HG03025 (cell line): ENCODE measurements at regions not wholly inside any gene's neighbourhood (a gene's known extent, or its start where the extent isn't known, plus 50 kb on each side); places are given as distances from the start of the nearest gene placed in this dataset.
A peak's percentile ranks its signal among the peaks of the same experiment; 100 is the strongest.
"Not testable (repeated sequence)": the region's sequence is repeated elsewhere in the genome, so short reads cannot be mapped to it uniquely, and the experiment has no call there.

ENCODE experiments used
- ATAC-seq: cut with Tn5 transposase; IDR thresholded peaks from one replicate; pipeline ENCODE4 v1.9.1; 2021; ENCODE audit warnings: mild to moderate bottlenecking, moderate library complexity; ENCODE audit not compliant: unreplicated experiment, low FRiP score

DNA sequence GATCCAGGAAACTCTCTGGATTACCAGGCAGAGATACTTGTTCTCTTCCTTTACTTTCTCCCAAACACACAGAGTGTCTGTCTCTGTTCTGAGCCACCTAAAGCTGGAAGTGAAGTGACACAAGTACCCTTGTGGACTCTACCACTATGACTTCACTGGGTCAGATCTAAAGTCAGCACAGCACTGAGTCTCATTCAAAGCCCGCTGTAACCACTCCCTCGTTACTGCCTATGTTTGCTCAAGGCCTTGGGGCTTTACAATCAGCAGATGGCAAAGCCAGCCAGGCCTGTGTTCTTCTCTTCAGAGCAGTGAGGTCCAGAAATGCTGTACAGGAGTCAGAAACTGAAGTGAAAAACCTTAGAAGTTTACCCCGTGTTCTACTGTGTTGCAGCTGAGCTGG, 588.3 kb upstream of the SEMA6D start:
- no peak for ATAC-seq

DNA sequence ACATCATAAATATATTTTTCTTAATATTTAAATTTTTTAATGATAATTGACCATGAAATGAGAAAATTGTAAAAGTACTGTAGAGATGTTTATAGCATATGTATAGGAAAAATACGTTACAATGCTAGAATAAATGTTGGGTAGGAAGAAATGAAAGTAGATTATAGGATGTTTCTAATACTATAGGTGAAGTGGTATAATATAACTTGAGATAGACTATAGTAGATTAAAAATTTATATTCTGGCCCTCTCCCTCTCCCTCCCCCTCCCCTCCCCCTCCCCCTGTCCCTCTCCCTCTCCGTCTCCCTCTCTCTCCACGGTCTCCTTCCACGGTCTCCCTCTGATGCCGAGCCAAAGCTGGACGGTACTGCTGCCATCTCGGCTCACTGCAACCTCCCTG, 585.9 kb upstream of the SEMA6D start:
- ATAC-seq: not testable (repeated sequence)

DNA sequence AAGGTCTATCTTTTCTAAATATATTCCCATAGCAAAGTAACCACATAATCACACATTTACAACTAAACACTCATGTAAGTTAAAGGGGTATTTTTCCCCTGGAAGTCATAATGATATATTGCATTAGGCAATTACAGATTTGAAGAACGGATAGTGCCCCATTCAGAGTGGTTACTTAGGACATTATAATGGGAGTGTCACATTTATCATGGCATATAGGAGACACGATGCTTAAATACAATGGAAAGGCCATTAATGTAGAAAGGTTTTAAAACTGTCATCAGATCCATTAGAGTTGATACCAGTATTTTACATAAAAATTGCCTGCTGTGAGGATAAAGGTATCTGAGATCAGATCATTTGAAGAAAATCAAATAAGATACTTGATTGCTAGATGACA, 582.0 kb upstream of the SEMA6D start:
- ATAC-seq: no peak

DNA sequence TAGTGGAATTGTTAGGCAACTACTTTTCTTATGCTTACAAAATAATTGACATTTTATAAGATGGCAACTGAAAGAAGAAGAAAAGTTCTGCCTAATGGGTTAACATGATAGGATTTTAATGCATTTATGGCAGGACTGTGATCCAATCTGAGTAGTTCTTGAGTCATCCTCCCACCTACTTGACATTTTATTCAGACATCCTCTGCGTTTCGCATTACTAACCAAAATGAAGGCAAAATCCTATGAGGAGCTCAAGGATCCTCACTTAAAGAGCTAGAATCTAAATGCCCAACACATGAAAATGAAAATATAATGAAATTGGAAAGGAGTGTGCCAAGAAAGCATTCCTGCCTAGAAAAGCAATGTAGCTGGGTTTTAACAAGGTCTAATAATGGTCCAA, 581.1 kb upstream of the SEMA6D start:
- no peak for ATAC-seq

- no peak for ATAC-seq
These were observed 577.3 kb upstream of the SEMA6D start for GRCh38 chr15:47139965-47140364.

GRCh38 chr15:47157827-47158226, 559.5 kb upstream of the SEMA6D start:
- no peak for ATAC-seq

DNA sequence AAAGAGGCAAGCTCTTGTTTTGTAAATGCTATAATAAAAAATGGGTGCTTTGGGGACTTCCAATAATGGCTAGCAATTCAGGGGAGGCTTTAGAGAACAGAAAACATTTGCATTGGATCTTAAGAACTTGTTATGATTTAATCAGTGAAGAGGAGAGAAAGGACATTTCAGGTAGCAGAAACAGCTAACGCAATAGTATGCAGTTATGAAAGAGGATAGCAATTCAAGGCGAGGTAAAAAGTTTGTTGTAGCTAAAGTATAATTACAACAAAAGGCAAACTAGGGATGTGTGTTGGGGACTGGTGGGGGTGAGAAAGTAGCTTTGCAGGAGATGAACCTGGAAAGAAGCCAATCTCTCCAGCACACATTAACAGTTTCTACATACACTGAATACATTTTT, 558.7 kb upstream of the SEMA6D start:
- ATAC-seq: no peak

DNA sequence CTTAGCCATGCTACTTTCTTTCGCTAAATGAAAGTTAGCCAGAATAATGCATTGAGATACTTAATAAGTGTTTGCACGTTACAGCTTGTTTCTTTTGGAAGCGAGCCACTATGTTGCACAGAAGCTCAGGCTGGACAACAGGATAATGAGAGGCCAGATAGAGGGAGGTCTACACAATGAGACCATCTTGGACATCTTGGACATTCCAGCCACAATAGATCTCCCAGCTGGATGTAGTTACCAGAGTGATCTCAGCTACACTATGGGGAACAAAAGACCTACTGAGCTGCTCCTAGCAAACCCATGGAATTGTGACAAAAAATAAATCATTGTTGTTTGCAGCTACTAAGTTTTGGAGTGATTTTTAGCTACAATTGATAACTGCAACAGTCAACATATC, 540.1 kb upstream of the SEMA6D start:
- ATAC-seq: no peak

DNA sequence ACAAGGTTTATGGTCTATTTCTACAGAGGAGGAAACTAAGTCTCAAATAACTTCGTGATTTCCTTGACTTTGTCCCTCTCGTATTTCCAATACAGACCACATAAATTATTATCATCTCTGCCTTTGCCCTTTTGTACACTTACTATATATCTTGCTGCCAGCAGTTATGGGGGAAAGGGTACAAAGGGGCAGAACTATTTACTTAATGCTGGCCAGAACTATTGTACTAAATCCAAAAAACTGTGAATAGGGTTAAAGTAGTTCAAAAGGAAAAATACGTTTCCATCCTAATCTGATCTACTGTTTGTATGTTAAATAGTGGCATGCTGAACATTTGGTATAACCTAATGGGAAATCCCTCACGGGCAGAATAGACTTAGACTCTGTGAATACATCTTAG, 537.3 kb upstream of the SEMA6D start:
- no peak for ATAC-seq

GRCh38 chr15:47182818-47183217, 534.5 kb upstream of the SEMA6D start:
- ATAC-seq: no peak

DNA sequence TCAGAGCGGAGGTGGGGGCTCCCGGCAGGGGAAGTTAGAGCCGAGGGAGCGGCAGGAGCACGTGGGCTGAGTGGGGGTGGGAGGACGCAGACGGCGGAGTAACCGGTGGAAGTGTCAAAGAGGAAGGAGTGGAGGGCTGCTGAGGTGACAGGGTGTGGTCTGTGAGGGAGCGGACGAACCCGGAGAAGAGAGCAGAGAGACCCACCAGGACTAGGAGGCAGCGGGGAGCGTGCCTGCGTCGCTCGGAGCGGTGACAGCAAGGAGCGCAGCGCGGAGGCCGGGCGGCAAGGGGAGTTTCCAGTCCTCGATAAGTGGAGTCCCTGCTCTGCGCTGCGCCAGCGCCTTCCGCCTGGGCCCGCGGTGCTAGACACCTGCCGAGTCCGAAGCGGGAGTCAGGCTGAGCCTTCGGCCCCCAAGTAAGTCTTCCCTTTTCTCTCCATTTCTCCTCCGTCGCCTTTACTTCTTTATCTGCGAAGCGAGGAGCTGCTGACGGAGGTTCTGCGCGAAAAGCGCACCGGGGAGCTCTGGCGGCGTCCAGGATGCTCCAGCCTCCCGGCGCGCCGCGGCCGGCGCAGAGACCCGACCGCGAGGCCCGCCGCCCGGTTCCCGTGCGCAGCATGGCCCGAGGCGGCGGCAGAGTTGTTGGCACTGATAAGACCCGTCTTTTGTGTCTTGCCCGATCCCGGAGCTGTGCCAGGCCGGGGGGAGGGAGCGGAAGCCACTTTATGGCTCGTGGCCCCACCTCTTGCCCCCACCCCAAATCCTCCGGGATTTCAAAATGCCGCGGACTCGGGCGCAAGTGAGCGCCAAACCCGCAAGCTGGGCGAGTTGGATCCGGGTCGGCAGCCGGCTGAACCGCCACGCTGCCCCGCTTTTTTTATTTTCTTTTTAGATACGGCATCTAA, 533.0 kb upstream of the SEMA6D start:
- ATAC-seq: no peak

DNA sequence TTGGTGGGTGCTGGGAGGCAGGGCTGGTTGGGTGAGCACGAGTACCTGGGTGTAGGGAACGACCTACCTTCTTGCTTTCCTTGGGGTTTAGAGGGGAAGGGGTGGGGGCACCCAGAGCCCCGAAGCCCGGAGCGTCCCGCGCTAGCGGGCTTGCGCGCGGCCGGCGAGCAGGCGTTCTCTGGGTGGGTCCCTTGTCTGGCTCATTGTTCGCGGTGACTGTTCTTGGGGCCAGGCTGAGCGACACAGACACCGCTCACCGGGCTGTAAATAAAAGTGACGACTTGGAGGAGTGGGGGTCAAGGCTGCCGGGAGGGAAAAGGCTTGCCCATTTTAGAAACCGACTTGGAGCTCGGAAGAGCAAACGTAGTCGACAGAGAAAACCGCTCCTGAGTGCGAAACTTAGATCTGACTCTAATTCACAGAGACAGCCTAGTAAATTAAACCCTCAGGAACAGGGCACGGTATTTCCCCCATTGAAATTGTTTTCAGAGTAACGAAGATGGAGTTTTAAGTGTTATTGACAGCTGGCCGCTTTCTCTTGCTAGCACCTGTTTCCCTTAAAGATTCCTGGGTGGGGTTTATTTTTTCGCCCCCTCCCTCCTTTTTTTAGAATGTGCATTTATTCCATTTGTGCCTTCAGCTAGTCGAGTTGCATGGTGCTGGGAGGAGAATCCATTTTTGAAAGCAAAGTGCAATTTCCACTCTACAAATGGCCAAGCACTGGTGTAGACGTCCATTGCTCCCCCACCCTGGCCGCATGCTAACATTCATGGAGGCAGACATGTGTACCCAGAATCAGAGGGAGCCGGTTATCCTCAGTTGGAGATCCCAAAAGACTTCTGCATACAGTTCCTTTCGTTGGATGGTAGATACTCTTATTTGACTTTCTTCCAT, 532.1 kb upstream of the SEMA6D start:
- no peak for ATAC-seq

GRCh38 chr15:47186075-47186474, 531.2 kb upstream of the SEMA6D start:
- ATAC-seq: no peak

DNA sequence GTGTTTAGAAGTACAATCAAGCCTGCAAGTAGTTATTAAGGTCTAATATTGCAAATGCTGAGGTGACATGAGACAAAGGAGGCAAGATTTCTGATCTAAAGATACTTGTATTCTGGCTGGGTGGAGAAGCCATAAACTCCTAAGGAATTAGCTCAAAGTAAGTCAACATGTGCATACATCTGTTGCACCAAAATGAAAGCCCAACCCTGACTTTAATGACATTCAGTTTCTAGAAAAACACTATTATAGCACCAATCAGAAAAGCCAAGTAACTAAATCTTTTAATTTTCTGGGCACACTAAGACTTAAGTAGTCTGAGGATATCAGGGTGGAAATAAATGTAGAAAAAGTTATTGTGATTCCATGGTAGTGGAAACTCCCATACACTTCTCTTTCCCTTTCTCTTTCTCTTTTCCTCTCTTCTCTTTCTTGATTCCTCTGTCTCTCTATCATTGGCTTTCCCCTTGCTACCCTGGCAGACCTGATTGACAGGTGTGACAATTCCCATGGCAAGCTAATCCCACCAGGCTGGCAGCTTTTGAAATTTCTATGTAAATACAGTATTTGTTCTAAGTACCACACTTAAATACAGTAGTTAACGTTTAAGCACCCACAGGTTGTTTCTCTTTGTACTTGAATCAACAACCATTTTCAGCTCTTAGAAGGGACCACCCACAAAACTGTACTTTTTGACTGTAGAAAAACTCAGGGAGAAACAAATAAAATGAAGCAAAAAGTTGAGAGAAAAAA, 528.4 kb upstream of the SEMA6D start:
- ATAC-seq: no peak

- ATAC-seq: no peak
These were observed 522.6 kb upstream of the SEMA6D start for GRCh38 chr15:47194718-47195117.

- ATAC-seq: peak; percentile 85
These were observed 521.3 kb upstream of the SEMA6D start for GRCh38 chr15:47196048-47196447.

GRCh38 chr15:47203993-47204392, 513.3 kb upstream of the SEMA6D start:
- no peak for ATAC-seq

GRCh38 chr15:47206358-47206978, 510.8 kb upstream of the SEMA6D start:
- ATAC-seq: no peak

- ATAC-seq: no peak
These were observed 507.7 kb upstream of the SEMA6D start for GRCh38 chr15:47209591-47209990.

DNA sequence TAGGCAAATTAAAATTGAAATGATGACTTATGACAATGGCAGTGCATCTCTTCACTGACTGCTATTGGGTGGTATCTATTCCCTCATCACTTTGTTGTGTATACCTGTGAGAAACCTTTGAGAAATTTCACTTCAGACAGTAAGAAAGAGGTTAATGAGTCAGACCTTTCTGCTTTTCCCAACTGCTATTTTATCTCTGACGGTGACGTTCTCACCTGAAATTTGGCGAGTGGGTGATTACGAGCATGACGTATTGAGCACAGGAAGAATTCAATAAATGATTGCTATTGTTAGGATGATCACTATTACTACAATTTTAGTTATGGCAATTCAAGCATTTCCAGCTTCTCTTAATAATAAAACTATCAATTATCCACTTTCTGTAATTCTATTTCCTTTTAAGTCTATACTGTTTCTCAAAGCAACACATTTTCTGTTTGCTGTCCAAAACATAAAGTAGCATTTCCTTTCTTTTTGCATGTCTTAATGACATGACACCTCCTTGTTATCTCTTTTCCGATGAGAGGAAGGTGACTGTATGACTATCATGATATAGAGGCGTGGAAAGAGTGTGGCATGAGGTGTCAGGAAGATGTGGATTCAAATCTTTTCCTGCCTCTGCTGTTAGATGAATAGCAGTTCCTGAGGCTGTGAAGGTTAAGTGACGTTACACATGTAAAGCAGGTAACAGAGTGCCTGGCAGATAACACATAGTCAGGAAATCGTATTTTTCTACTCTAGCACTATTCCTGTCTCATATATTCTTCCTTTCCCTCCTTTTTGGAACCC, 504.9 kb upstream of the SEMA6D start:
- ATAC-seq: no peak
